B cell (primary cell): ENCODE measurements at regions not wholly inside any gene's neighbourhood (a gene's known extent, or its start where the extent isn't known, plus 50 kb on each side); places are given as distances from the start of the nearest gene placed in this dataset.

ENCODE experiments used
- CTCF ChIP-seq: fragments of 200-600 bp; IDR thresholded peaks from one replicate; pipeline ENCODE4 v1.8.0; 2022; ENCODE audit warnings: antibody characterized with exemption, mild to moderate bottlenecking
- EZH2 ChIP-seq: IDR thresholded peaks from 2 replicates; pipeline ENCODE4 v1.6.1; 2012; ENCODE audit warnings: borderline replicate concordance, low read depth, mild to moderate bottlenecking, moderate library complexity, low read length; ENCODE audit not compliant: insufficient read depth, poor library complexity, severe bottlenecking

- TF ChIP-seq CTCF (peak; percentile 13), EZH2 (no peak)
Measured at GRCh38 chr7:104272767-104273384, 55.5 kb upstream of the LHFPL3 start.
